GM19043 (cell line): ENCODE measurements at regions not wholly inside any gene's neighbourhood (a gene's known extent, or its start where the extent isn't known, plus 50 kb on each side); places are given as distances from the start of the nearest gene placed in this dataset.

Source experiments
- ATAC-seq: cut with Tn5 transposase; IDR thresholded peaks from one replicate; pipeline ENCODE4 v1.9.1; 2021; ENCODE audit warnings: low read depth; ENCODE audit not compliant: unreplicated experiment

GRCh38 chr5:5544094-5544663, 121.7 kb downstream of the ICE1 start:
- ATAC-seq, result no peak

GRCh38 chr5:5542654-5543053, 120.2 kb downstream of the ICE1 start:
- ATAC-seq, result no peak

- no peak for ATAC-seq
Observed at GRCh38 chr5:5540065-5540464, 117.6 kb downstream of the ICE1 start.
